ENCODE measurements at regions not wholly inside any gene's neighbourhood (a gene's known extent, or its start where the extent isn't known, plus 50 kb on each side); places are given as distances from the start of the nearest gene placed in this dataset.

DNA sequence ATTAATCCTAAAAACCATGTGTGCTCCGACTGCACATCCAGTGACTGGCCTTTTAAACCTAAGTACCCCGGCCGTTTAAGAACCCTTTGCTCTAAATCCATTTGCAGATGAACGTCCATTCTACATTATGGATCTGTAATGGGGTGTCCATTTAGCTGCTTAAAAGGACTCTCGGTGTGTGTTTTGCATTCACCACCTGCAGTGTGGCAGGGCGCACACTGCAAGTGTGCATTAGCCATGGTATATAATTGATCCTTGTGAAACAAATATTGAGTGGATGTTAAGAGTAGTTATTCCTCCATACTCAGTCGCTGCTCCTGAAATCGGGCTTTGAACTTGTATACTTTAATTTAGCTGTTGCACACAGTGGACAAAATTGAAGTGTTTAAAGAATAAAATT, 190.1 kb upstream of the WWC1 start:
- no peak for TF ChIP-seq IRF1 (CRISPR knock-in tag; IDR thresholded peaks at IDR 0.05)
- no peak for TF ChIP-seq SMAD3 (CRISPR knock-in tag; IDR thresholded peaks at IDR 0.05; ENCODE audit: borderline replicate concordance)
- no peak for TF ChIP-seq ZNF425 (CRISPR knock-in tag; conservative IDR thresholded peaks at IDR 0.05)
- TF ChIP-seq, protein P1, sequence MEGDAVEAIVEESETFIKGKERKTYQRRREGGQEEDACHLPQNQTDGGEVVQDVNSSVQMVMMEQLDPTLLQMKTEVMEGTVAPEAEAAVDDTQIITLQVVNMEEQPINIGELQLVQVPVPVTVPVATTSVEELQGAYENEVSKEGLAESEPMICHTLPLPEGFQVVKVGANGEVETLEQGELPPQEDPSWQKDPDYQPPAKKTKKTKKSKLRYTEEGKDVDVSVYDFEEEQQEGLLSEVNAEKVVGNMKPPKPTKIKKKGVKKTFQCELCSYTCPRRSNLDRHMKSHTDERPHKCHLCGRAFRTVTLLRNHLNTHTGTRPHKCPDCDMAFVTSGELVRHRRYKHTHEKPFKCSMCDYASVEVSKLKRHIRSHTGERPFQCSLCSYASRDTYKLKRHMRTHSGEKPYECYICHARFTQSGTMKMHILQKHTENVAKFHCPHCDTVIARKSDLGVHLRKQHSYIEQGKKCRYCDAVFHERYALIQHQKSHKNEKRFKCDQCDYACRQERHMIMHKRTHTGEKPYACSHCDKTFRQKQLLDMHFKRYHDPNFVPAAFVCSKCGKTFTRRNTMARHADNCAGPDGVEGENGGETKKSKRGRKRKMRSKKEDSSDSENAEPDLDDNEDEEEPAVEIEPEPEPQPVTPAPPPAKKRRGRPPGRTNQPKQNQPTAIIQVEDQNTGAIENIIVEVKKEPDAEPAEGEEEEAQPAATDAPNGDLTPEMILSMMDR (IDR thresholded peaks at IDR 0.05): no peak
- no peak for TF ChIP-seq NR2C2 (CRISPR knock-in tag; IDR thresholded peaks at IDR 0.05)
